Activated T-cell treated with anti-CD3 and anti-CD28 coated beads, Interleukin-2, amount 50 U/mL, for 72 hours (primary cell): ENCODE measurements at regions not wholly inside any gene's neighbourhood (a gene's known extent, or its start where the extent isn't known, plus 50 kb on each side); places are given as distances from the start of the nearest gene placed in this dataset.
A peak's percentile ranks its signal among the peaks of the same experiment; 100 is the strongest.
"Not testable (repeated sequence)": the region's sequence is repeated elsewhere in the genome, so short reads cannot be mapped to it uniquely, and the experiment has no call there.

Experiments used
- ATAC-seq, 2 donors: fragments of 150-1000 bp; cut with Tn5 transposase; replicated peaks in 1 of 2; 2 replicates each; pipeline ENCODE4 v1.10.0; 2021; ENCODE audit warnings: moderate library complexity in 2 of 2, mild to moderate bottlenecking in 1 of 2
- DNase-seq, 2 donors: peaks; one replicate each; pipeline ENCODE4 v3.0.0; 2021 to 2022; ENCODE audit warnings: mixed read lengths in 1 of 2
- H3K27ac Mint-ChIP-seq: one replicate; pipeline ENCODE4 v1.8.0; 2022; ENCODE audit warnings: mild to moderate bottlenecking, moderate library complexity, mixed read lengths
- H3K27me3 Mint-ChIP-seq: one replicate; pipeline ENCODE4 v1.8.0; 2022; ENCODE audit warnings: low read depth, mixed read lengths
- H3K36me3 Mint-ChIP-seq, 2 donors: one replicate each; pipeline ENCODE4 v1.8.0; 2022; ENCODE audit warnings: mixed read lengths in 2 of 2, mild to moderate bottlenecking in 1 of 2; ENCODE audit not compliant: insufficient read depth in 2 of 2
- H3K4me1 Mint-ChIP-seq: one replicate; pipeline ENCODE4 v1.8.0; 2022; ENCODE audit warnings: low read depth, mixed read lengths
- H3K4me3 Mint-ChIP-seq, 2 donors: one replicate each; pipeline ENCODE4 v1.8.0; 2022; ENCODE audit warnings: mild to moderate bottlenecking in 2 of 2, mixed read lengths in 2 of 2, moderate library complexity in 2 of 2
- H3K9me3 Mint-ChIP-seq, 2 donors: one replicate each; pipeline ENCODE4 v1.8.0; 2022; ENCODE audit warnings: mixed read lengths in 2 of 2

DNA sequence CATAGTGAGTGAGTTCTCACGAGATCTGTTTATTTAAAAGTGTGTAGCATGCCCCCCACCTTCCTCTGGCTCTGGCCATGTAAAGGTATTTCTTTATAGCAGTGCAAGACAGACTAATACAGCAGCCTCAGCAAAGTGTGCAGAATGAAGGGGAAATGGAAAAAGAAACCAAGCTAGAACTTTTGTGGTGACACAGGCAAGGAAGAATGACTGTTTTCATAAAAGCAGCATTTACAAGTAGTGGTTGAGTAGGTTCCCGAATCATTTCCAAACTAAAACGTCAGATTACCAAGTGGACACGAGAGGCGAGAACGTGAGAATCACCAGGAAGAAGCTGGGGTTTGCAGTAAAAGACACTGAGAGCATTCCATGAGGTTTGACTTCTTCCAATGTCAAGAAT is 100.2 kb upstream of the AKAP13 start:
- H3K27ac Mint-ChIP-seq, result no peak overlapping the region
- ATAC-seq (peak in 1 of 2 donors; percentile 58), DNase-seq (no peak)
- H3K36me3 Mint-ChIP-seq, result no peaks in the 10 kb centered on the region
- H3K4me3 Mint-ChIP-seq, result no peak overlapping the region
- H3K4me1 Mint-ChIP-seq, result peaks cover 12% of the 10 kb centered on the region
- H3K9me3 Mint-ChIP-seq, result no peaks in the 10 kb centered on the region
- peaks cover 6% of the 10 kb centered on the region for H3K27me3 Mint-ChIP-seq

GRCh38 chr15:85281293-85281882 is 99.0 kb upstream of the AKAP13 start:
- Mint-ChIP-seq H3K36me3 (no peaks in the 10 kb centered on the region), H3K4me3 (no peak overlapping the region), H3K27me3 (peaks cover 6% of the 10 kb centered on the region), H3K9me3 (no peaks in the 10 kb centered on the region), H3K4me1 (peaks cover 12% of the 10 kb centered on the region), H3K27ac (no peak overlapping the region)
- ATAC-seq, result no peak
- DNase-seq, result no peak

GRCh38 chr15:85282504-85283115 is 97.8 kb upstream of the AKAP13 start:
- H3K27me3 Mint-ChIP-seq, result peaks cover 16% of the 10 kb centered on the region
- H3K27ac Mint-ChIP-seq, result no peak overlapping the region
- ATAC-seq (no peak), DNase-seq (no peak)
- no peaks in the 10 kb centered on the region for H3K36me3 Mint-ChIP-seq
- no peak overlapping the region for H3K4me3 Mint-ChIP-seq
- no peaks in the 10 kb centered on the region for H3K9me3 Mint-ChIP-seq
- H3K4me1 Mint-ChIP-seq, result peaks cover 12% of the 10 kb centered on the region

DNA sequence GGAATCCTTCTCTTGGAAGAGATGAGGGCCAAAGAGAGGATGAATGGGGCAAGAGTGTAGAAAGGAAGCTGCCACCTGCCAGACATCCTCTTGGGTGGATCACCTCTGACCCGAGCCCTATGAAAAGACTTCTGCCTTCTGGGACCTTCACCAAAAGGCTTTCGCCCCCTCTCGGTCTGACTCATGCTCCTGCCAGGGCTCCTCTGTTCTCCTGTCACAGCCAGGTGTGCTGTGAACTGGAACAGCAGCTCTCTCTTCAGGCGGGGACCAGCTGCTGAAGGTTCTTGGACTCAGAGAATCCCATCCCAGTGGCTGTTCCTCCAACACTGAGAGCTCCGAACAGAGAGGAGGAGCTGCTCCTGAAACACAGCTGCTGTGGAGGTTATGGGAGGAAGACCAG is 96.6 kb upstream of the AKAP13 start:
- Mint-ChIP-seq H3K4me1 (peaks cover 12% of the 10 kb centered on the region), H3K27me3 (peaks cover 16% of the 10 kb centered on the region)
- not testable (repeated sequence) for H3K4me3 Mint-ChIP-seq, H3K36me3 Mint-ChIP-seq, H3K9me3 Mint-ChIP-seq, H3K27ac Mint-ChIP-seq, DNase-seq, ATAC-seq

- H3K4me3 Mint-ChIP-seq, result no peak overlapping the region
- H3K4me1 Mint-ChIP-seq, result peaks cover 10% of the 10 kb centered on the region
- H3K27ac Mint-ChIP-seq, result no peak overlapping the region
- no peaks in the 10 kb centered on the region for H3K36me3 Mint-ChIP-seq
- DNase-seq, result no peak
- ATAC-seq, result no peak
- H3K9me3 Mint-ChIP-seq, result no peaks in the 10 kb centered on the region
- peaks cover 19% of the 10 kb centered on the region for H3K27me3 Mint-ChIP-seq
Observed at GRCh38 chr15:85284497-85284896, 95.9 kb upstream of the AKAP13 start.

- H3K36me3 Mint-ChIP-seq, result peaks cover 0 to 1% of the 10 kb centered on the region in 2 donors
- ATAC-seq (peak in 1 of 2 donors; percentile 32), DNase-seq (peak; percentile 12 to 23)
- H3K4me3 Mint-ChIP-seq, result no peak overlapping the region
- no peaks in the 10 kb centered on the region for H3K4me1 Mint-ChIP-seq
- H3K9me3 Mint-ChIP-seq, result peaks cover 0 to 3% of the 10 kb centered on the region in 2 donors
- H3K27me3 Mint-ChIP-seq, result peaks cover 31% of the 10 kb centered on the region
- H3K27ac Mint-ChIP-seq, result no peak overlapping the region
Observed at GRCh38 chr15:85289677-85290365, 90.6 kb upstream of the AKAP13 start.

DNA sequence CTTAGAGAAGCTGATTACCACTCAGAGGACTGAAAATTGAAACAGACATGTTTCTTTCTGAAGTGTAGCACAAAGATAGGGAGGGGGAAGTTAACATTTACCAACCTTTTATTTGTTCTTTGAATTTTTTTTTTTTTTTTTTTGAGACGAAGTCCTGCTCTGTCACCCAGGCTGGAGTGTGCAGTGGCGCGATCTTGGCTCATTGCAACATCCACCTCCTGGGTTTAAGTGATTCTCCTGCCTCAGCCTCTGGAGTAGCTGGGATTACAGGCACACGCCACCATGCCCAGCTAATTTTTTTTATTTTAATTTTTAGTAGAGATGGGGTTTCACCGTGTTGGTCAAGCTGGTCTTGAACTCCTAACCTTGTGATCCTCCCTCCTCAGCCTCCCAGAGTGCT is 87.8 kb upstream of the AKAP13 start:
- not testable (repeated sequence) for H3K9me3 Mint-ChIP-seq
- H3K27me3 Mint-ChIP-seq, result peaks cover 25% of the 10 kb centered on the region

GRCh38 chr15:85296615-85297402 is 83.6 kb upstream of the AKAP13 start:
- no peaks in the 10 kb centered on the region for H3K36me3 Mint-ChIP-seq
- peak; percentile 69 to 80 for DNase-seq
- H3K4me1 Mint-ChIP-seq, result peaks cover 17% of the 10 kb centered on the region
- peaks cover 0 to 2% of the 10 kb centered on the region in 2 donors for H3K9me3 Mint-ChIP-seq
- peaks cover 7% of the 10 kb centered on the region for H3K27me3 Mint-ChIP-seq
- peak overlapping the region; percentile 41 to 67 for H3K4me3 Mint-ChIP-seq
- peak; percentile 98 to 99 for ATAC-seq
- H3K27ac Mint-ChIP-seq, result no peak overlapping the region

More for the DNA sequence above, 87.8 kb upstream of the AKAP13 start:
- H3K27ac Mint-ChIP-seq, DNase-seq, ATAC-seq, H3K36me3 Mint-ChIP-seq, H3K4me3 Mint-ChIP-seq: not testable (repeated sequence)
- H3K4me1 Mint-ChIP-seq, result peaks cover 14% of the 10 kb centered on the region

DNA sequence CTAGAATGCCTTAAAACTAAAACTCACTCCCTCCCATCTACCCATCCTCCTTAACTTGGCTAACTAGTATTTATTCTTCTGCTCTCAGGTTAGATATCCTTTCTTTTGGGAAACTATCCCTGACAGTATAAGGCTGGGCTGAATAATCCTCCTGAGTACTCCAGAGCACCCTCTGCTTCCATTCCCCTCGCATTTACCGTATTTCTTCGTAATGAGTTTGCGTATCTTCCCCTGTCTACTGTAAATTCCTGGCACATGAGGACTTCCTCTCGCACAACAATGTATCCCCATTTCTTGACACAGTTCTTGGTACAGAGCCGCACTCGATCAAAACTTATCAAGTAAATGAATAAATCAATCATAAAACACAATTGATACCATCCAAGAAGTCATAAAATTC is 82.9 kb upstream of the AKAP13 start:
- Mint-ChIP-seq H3K4me1 (peaks cover 22% of the 10 kb centered on the region), H3K9me3 (no peaks in the 10 kb centered on the region), H3K27ac (peak overlapping the region; percentile 31), H3K27me3 (peaks cover 7% of the 10 kb centered on the region), H3K4me3 (peak overlapping the region in 1 of 2 donors; percentile 67), H3K36me3 (no peaks in the 10 kb centered on the region)
- DNase-seq, result no peak
- ATAC-seq, result no peak

DNA sequence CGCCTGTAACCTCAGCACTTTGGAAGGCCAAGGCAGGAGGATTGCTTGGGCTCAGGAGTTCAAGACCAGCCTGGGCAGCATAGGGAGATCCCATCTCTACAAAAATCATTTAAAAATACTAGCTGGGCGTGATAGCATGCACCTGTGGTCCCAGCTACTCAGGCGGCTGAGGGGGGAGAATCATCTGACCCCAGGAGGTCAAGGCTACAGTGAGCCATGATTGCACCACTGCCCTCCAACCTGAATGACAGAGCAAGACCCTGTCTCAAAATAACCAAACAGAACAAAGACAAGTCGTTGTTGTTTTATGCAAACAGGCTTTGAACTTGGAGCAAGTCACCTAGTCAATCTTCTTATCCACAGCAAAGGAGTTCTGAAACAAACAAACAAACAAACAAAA is 82.0 kb upstream of the AKAP13 start:
- no peak overlapping the region for H3K27ac Mint-ChIP-seq
- H3K36me3 Mint-ChIP-seq, result no peaks in the 10 kb centered on the region
- peaks cover 25% of the 10 kb centered on the region for H3K4me1 Mint-ChIP-seq
- no peak for DNase-seq
- ATAC-seq, result no peak
- no peaks in the 10 kb centered on the region for H3K9me3 Mint-ChIP-seq
- peaks cover 7% of the 10 kb centered on the region for H3K27me3 Mint-ChIP-seq
- H3K4me3 Mint-ChIP-seq, result no peak overlapping the region

GRCh38 chr15:85298941-85299340 is 81.5 kb upstream of the AKAP13 start:
- Mint-ChIP-seq H3K27me3 (peaks cover 7% of the 10 kb centered on the region), H3K4me3 (no peak overlapping the region), H3K36me3 (no peaks in the 10 kb centered on the region), H3K27ac (no peak overlapping the region), H3K9me3 (no peaks in the 10 kb centered on the region), H3K4me1 (peaks cover 25% of the 10 kb centered on the region)
- DNase-seq (no peak), ATAC-seq (no peak)

DNA sequence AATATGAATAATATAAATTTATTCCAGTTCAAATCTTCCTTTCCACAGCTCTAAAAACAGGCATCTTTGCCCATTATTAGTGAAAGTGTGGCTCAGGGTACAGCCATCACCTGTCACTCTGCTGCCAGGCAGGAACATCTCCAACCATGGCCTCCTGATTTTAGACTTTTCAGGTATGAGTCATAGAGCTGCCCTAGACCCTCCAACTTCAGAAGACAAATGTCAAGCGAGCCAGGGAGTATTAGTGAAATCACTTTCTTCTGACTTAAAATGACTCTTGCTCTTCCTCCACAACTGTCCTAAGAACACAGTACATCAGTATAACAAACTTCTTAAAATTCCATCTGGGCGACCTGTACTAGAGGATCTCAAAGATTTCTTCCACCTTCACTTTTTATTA is 78.1 kb upstream of the AKAP13 start:
- no peaks in the 10 kb centered on the region for H3K36me3 Mint-ChIP-seq
- H3K27ac Mint-ChIP-seq, result no peak overlapping the region
- H3K4me1 Mint-ChIP-seq, result peaks cover 14% of the 10 kb centered on the region
- DNase-seq (no peak), ATAC-seq (no peak)
- H3K9me3 Mint-ChIP-seq, result no peaks in the 10 kb centered on the region
- H3K27me3 Mint-ChIP-seq, result peaks cover 6% of the 10 kb centered on the region
- no peak overlapping the region for H3K4me3 Mint-ChIP-seq

- H3K27ac Mint-ChIP-seq, result no peak overlapping the region
- no peaks in the 10 kb centered on the region for H3K36me3 Mint-ChIP-seq
- no peak overlapping the region for H3K4me3 Mint-ChIP-seq
- DNase-seq, result no peak
- peak; percentile 37 to 43 for ATAC-seq
- H3K4me1 Mint-ChIP-seq, result peaks cover 17% of the 10 kb centered on the region
- H3K9me3 Mint-ChIP-seq, result no peaks in the 10 kb centered on the region
- no peaks in the 10 kb centered on the region for H3K27me3 Mint-ChIP-seq
Observed at GRCh38 chr15:85305050-85305449, 75.4 kb upstream of the AKAP13 start.
